Body of pancreas (tissue), 4 donors: ENCODE measurements at regions not wholly inside any gene's neighbourhood (a gene's known extent, or its start where the extent isn't known, plus 50 kb on each side); places are given as distances from the start of the nearest gene placed in this dataset.

Source experiments
- POLR2A ChIP-seq, 3 donors: fragments of 450-650 bp; IDR thresholded peaks; one replicate each; pipeline ENCODE4 v1.6.1; 2016; ENCODE audit warnings: antibody characterized with exemption in 3 of 3, mild to moderate bottlenecking in 2 of 3
- TF ChIP-seq, protein P1 (sequence below), 7 experiments: fragments of 450-650 bp in 4 of 7; fragments of 200-600 bp in 3 of 7; sonication (generic) in 3 of 7; IDR thresholded peaks; one replicate each; pipeline ENCODE4 v1.5.1; 2016 to 2019; ENCODE audit warnings: antibody characterized with exemption in 7 of 7

DNA sequence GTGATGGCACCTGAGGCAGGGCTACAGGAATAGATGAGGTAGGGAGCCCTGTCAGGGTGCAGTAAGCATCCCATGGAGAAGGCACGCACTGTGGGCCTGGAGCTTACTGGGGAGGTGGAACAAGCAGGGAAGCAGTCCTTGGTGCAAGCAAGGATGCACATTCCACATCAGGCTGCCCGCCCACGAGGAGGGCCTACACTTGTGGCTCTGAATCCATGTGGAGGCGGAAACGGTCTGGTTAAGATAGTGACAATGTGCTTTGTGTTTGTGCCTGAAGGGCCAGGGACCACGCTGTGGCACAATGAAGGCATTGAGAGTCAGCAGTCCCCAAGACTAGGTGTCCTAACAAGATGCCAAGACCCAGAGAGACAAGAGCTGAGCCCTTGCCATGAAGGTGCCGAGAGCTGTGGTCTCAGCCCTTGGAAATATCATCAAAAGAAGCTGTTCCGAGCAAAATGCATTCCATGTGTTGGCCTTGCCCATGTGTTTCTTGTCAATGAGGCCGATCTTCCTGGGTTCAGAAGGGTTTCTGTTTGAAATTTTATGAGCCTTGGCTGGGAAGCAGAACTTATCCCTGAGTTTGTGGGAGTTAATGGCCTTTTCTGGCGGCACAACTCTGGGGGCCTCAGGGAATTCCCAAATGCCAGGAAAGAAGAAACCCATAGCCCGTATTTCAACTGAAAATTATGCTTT lies 111.9 kb downstream of the NGF start:
- TF ChIP-seq, protein P1, sequence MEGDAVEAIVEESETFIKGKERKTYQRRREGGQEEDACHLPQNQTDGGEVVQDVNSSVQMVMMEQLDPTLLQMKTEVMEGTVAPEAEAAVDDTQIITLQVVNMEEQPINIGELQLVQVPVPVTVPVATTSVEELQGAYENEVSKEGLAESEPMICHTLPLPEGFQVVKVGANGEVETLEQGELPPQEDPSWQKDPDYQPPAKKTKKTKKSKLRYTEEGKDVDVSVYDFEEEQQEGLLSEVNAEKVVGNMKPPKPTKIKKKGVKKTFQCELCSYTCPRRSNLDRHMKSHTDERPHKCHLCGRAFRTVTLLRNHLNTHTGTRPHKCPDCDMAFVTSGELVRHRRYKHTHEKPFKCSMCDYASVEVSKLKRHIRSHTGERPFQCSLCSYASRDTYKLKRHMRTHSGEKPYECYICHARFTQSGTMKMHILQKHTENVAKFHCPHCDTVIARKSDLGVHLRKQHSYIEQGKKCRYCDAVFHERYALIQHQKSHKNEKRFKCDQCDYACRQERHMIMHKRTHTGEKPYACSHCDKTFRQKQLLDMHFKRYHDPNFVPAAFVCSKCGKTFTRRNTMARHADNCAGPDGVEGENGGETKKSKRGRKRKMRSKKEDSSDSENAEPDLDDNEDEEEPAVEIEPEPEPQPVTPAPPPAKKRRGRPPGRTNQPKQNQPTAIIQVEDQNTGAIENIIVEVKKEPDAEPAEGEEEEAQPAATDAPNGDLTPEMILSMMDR (IDR thresholded peaks at IDR 0.05) = no peak
- no peak for TF ChIP-seq POLR2A (IDR thresholded peaks at IDR 0.05)
